ENCODE measurements at regions not wholly inside any gene's neighbourhood (a gene's known extent, or its start where the extent isn't known, plus 50 kb on each side); places are given as distances from the start of the nearest gene placed in this dataset.

DNA sequence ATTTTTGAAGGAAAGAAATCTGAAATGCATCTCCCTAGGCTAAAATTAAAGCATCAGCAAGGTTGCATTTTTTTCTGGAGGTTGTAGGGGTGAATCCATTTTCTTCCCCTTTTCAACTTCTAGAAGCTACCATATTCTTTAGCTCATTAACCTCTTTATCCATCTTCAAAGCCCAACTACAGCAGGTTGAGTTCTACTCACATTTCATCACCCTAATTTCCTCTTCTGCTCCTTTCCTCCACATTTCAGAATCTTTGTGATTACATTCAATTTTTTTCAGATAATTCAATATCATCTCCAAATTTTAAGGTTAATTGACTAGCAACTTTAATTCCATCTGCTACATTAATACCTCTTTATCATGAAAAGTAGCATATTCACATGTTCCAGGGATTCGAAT is 2655.7 kb upstream of the PCDH20 start:
- Histone ChIP-seq H3K9me3 (no peaks in the 10 kb centered on the region), H3K27me3 (no peaks in the 10 kb centered on the region), H3K36me3 (no peaks in the 10 kb centered on the region), H3K4me1 (no peaks in the 10 kb centered on the region), H3K27ac (no peak overlapping the region), H3K4me3 (no peak overlapping the region)
- DNase-seq (ENCODE audit: low spot score in 2 of 2) = no peak
- WGBS = 81% methylated on average over 1 of the region's 1 CpG
- TF ChIP-seq POLR2AphosphoS5 (IDR thresholded peaks at IDR 0.05) = no peak
- TF ChIP-seq CTCF (IDR thresholded peaks at IDR 0.05) = no peak
- no peak for TF ChIP-seq POLR2A (IDR thresholded peaks at IDR 0.05)
- TF ChIP-seq EP300 (IDR thresholded peaks at IDR 0.05) = no peak

DNA sequence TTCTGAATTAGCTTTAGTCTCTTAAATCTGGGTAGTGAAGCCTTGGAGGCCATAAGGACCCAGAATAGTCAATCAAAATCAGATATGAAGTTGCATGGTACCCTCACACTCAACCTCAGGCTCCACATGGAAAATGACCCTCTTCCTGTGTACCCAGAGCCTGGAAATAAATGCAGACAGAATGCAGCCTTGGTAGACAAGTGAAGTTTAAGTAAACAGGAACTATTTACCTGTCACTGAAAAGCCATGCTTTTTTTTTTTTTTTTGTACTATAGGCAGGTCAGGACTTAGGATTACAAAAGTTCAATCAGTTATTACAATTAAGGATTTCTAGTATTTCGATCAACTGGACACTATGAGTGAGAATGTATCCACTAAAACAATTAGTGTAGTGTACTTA is 2654.2 kb upstream of the PCDH20 start:
- H3K4me1 ChIP-seq = no peaks in the 10 kb centered on the region
- no peak for TF ChIP-seq CTCF (IDR thresholded peaks at IDR 0.05)
- TF ChIP-seq POLR2A (IDR thresholded peaks at IDR 0.05) = no peak
- no peak for TF ChIP-seq EP300 (IDR thresholded peaks at IDR 0.05)
- TF ChIP-seq POLR2AphosphoS5 (IDR thresholded peaks at IDR 0.05) = no peak
- H3K27ac ChIP-seq = no peak overlapping the region
- no peaks in the 10 kb centered on the region for H3K36me3 ChIP-seq
- WGBS = 90% methylated on average over 1 of the region's 1 CpG
- DNase-seq (ENCODE audit: low spot score in 2 of 2) = no peak
- H3K9me3 ChIP-seq = no peaks in the 10 kb centered on the region
- no peak overlapping the region for H3K4me3 ChIP-seq
- H3K27me3 ChIP-seq = no peaks in the 10 kb centered on the region

DNA sequence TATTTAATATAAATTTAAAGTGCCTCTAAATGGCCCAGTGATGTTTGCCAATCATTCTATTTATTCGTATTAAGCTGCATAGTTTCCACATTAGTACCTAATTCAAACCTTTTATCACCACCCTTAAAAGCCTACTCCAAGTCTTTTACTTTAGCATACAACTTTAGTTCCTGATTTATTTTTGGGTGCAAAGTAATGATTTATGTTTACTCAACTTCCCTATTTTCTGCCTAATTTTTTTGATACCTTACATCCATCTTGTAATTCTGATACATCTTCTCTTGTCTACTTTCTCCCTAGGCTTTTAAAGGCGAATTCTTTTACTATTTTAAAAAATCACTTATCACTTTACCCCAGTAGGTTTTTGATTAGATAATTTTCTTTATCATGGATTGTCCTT is 2651.1 kb upstream of the PCDH20 start:
- H3K27ac ChIP-seq = no peak overlapping the region
- H3K36me3 ChIP-seq = no peaks in the 10 kb centered on the region
- DNase-seq (ENCODE audit: low spot score in 2 of 2) = no peak
- H3K9me3 ChIP-seq = no peaks in the 10 kb centered on the region
- TF ChIP-seq CTCF (IDR thresholded peaks at IDR 0.05) = no peak
- no peak for TF ChIP-seq POLR2AphosphoS5 (IDR thresholded peaks at IDR 0.05)
- TF ChIP-seq POLR2A (IDR thresholded peaks at IDR 0.05) = no peak
- no peak for TF ChIP-seq EP300 (IDR thresholded peaks at IDR 0.05)
- no peak overlapping the region for H3K4me3 ChIP-seq
- no peaks in the 10 kb centered on the region for H3K4me1 ChIP-seq
- WGBS = 70% methylated on average over 2 of the region's 2 CpGs
- no peaks in the 10 kb centered on the region for H3K27me3 ChIP-seq

- TF ChIP-seq POLR2A (IDR thresholded peaks at IDR 0.05) (no peak), CTCF (IDR thresholded peaks at IDR 0.05) (no peak), POLR2AphosphoS5 (IDR thresholded peaks at IDR 0.05) (no peak), EP300 (IDR thresholded peaks at IDR 0.05) (no peak)
- no peaks in the 10 kb centered on the region for H3K36me3 ChIP-seq
- no peak for DNase-seq (ENCODE audit: low spot score in 2 of 2)
- H3K27ac ChIP-seq = no peak overlapping the region
- H3K27me3 ChIP-seq = no peaks in the 10 kb centered on the region
- H3K4me3 ChIP-seq = no peak overlapping the region
- no peaks in the 10 kb centered on the region for H3K4me1 ChIP-seq
- no peaks in the 10 kb centered on the region for H3K9me3 ChIP-seq
- 69% methylated on average over 2 of the region's 2 CpGs for WGBS
Measured at GRCh38 chr13:64061649-64062048, 2646.0 kb upstream of the PCDH20 start.

GRCh38 chr13:64057372-64058020 is 2641.8 kb upstream of the PCDH20 start:
- no peak overlapping the region for H3K27ac ChIP-seq
- H3K9me3 ChIP-seq = no peaks in the 10 kb centered on the region
- DNase-seq (ENCODE audit: low spot score in 2 of 2) = no peak
- H3K36me3 ChIP-seq = no peaks in the 10 kb centered on the region
- no peaks in the 10 kb centered on the region for H3K27me3 ChIP-seq
- no peak for TF ChIP-seq EP300 (IDR thresholded peaks at IDR 0.05)
- TF ChIP-seq POLR2A (IDR thresholded peaks at IDR 0.05) = no peak
- no peak for TF ChIP-seq POLR2AphosphoS5 (IDR thresholded peaks at IDR 0.05)
- no peak for TF ChIP-seq CTCF (IDR thresholded peaks at IDR 0.05)
- H3K4me3 ChIP-seq = no peak overlapping the region
- WGBS = 80% methylated on average over 2 of the region's 2 CpGs
- H3K4me1 ChIP-seq = no peaks in the 10 kb centered on the region

Data from suprapubic skin (tissue), 4 donors.